ENCODE measurements at regions not wholly inside any gene's neighbourhood (a gene's known extent, or its start where the extent isn't known, plus 50 kb on each side); places are given as distances from the start of the nearest gene placed in this dataset.

DNA sequence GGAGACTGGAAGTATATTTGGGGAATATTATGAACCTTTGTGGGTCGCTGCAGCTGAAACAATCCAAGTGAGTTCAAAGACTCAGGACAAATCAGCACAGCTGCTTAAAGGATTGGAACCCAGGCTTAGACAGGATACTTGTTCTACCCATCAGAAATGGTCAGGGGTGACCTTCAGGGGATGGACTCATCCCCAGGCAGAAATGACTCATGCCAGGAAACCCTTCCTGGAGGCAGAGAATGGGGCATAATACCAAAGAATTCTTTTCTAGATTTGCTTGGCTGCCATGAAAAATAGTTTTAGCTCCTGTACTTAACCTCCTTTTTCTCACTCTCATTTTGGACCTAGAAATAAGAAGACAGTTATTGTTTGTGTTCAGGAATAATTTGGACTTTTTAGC, 425.5 kb downstream of the TSN start:
- DNase-seq (ENCODE audit: extremely low spot score, unreplicated experiment): no peak
- Mint-ChIP-seq H3K9me3 (ENCODE audit: unreplicated experiment) (peaks cover 7% of the 10 kb centered on the region), H3K4me3 (ENCODE audit: unreplicated experiment) (no peak overlapping the region), H3K27ac (ENCODE audit: unreplicated experiment) (no peak overlapping the region), H3K36me3 (ENCODE audit: unreplicated experiment) (no peaks in the 10 kb centered on the region), H3K4me1 (ENCODE audit: unreplicated experiment) (no peaks in the 10 kb centered on the region), H3K27me3 (ENCODE audit: unreplicated experiment) (no peaks in the 10 kb centered on the region)
- TF ChIP-seq, protein P1, sequence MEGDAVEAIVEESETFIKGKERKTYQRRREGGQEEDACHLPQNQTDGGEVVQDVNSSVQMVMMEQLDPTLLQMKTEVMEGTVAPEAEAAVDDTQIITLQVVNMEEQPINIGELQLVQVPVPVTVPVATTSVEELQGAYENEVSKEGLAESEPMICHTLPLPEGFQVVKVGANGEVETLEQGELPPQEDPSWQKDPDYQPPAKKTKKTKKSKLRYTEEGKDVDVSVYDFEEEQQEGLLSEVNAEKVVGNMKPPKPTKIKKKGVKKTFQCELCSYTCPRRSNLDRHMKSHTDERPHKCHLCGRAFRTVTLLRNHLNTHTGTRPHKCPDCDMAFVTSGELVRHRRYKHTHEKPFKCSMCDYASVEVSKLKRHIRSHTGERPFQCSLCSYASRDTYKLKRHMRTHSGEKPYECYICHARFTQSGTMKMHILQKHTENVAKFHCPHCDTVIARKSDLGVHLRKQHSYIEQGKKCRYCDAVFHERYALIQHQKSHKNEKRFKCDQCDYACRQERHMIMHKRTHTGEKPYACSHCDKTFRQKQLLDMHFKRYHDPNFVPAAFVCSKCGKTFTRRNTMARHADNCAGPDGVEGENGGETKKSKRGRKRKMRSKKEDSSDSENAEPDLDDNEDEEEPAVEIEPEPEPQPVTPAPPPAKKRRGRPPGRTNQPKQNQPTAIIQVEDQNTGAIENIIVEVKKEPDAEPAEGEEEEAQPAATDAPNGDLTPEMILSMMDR (IDR thresholded peaks at IDR 0.05): no peak

DNA sequence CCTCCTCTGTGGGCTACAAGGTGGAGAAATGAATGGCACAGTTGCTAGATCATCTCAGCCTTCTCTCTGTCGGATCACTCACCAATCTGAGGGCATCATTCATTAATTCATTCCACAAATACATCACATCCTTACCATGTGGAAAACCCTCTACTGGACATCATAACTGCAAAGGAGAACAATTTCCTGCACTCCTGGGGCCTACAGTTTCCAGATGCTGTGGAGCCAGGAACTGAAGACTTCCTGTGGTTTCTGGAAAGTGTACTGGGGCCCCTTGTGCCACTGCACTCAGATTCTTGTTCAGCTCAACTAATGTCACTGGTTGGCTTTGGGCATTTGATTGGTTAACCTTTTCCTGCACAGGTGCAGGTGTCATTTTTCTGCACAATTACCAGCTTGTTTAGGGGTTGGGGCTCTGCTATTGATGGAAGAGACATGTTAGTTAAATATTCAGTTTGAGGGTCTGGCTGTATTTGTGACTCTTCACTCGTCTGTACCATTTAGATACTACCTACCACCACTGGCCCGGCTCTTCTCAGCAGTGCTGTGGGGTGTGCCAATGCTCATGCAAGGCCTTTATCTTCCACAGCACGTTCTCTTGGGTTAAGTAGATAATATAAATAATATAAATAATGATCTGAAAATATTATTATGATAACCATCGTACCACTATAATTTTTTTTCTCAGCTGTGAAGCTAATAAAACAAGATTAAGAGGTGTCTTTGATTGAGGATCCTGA, 427.3 kb downstream of the TSN start:
- H3K4me1 Mint-ChIP-seq (ENCODE audit: unreplicated experiment): no peaks in the 10 kb centered on the region
- TF ChIP-seq, protein P1 (IDR thresholded peaks at IDR 0.05): no peak

DNA sequence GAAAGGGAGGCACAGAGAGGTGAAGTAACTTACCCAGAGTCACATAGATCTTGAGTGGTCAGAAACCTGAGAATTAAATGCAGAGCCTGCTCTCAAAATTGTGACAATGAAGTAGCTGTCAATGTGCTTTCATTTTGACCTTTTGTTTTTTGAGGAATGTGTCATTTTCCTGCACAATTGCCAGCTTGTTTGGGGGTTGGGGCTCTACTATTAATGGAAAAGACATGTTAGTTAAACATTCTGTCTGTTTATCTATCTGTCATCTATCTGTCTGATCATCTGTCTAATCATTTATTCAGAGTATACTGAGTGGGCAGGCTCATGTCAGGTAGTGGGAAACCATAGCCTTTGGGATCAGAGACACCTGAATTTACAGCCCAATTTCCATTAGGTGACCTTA, 428.4 kb downstream of the TSN start:
- H3K27ac Mint-ChIP-seq (ENCODE audit: unreplicated experiment): no peak overlapping the region
- TF ChIP-seq, protein P1 (IDR thresholded peaks at IDR 0.05): no peak
- no peaks in the 10 kb centered on the region for H3K36me3 Mint-ChIP-seq (ENCODE audit: unreplicated experiment)
- no peak overlapping the region for H3K4me3 Mint-ChIP-seq (ENCODE audit: unreplicated experiment)
- no peaks in the 10 kb centered on the region for H3K4me1 Mint-ChIP-seq (ENCODE audit: unreplicated experiment)
- DNase-seq (ENCODE audit: extremely low spot score, unreplicated experiment): no peak
- H3K9me3 Mint-ChIP-seq (ENCODE audit: unreplicated experiment): peaks cover 7% of the 10 kb centered on the region
- H3K27me3 Mint-ChIP-seq (ENCODE audit: unreplicated experiment): no peaks in the 10 kb centered on the region

More for the DNA sequence above, 427.3 kb downstream of the TSN start:
- H3K4me3 Mint-ChIP-seq (ENCODE audit: unreplicated experiment): no peak overlapping the region
- DNase-seq (ENCODE audit: extremely low spot score, unreplicated experiment): no peak
- H3K9me3 Mint-ChIP-seq (ENCODE audit: unreplicated experiment): peaks cover 7% of the 10 kb centered on the region
- H3K27ac Mint-ChIP-seq (ENCODE audit: unreplicated experiment): no peak overlapping the region
- H3K27me3 Mint-ChIP-seq (ENCODE audit: unreplicated experiment): no peaks in the 10 kb centered on the region
- no peaks in the 10 kb centered on the region for H3K36me3 Mint-ChIP-seq (ENCODE audit: unreplicated experiment)

GRCh38 chr2:122186761-122187222, 431.3 kb downstream of the TSN start:
- no peak for DNase-seq (ENCODE audit: extremely low spot score, unreplicated experiment)
- Mint-ChIP-seq H3K27ac (ENCODE audit: unreplicated experiment) (no peak overlapping the region), H3K4me3 (ENCODE audit: unreplicated experiment) (no peak overlapping the region), H3K27me3 (ENCODE audit: unreplicated experiment) (no peaks in the 10 kb centered on the region), H3K4me1 (ENCODE audit: unreplicated experiment) (no peaks in the 10 kb centered on the region), H3K9me3 (ENCODE audit: unreplicated experiment) (no peaks in the 10 kb centered on the region), H3K36me3 (ENCODE audit: unreplicated experiment) (no peaks in the 10 kb centered on the region)
- TF ChIP-seq, protein P1 (IDR thresholded peaks at IDR 0.05): no peak

DNA sequence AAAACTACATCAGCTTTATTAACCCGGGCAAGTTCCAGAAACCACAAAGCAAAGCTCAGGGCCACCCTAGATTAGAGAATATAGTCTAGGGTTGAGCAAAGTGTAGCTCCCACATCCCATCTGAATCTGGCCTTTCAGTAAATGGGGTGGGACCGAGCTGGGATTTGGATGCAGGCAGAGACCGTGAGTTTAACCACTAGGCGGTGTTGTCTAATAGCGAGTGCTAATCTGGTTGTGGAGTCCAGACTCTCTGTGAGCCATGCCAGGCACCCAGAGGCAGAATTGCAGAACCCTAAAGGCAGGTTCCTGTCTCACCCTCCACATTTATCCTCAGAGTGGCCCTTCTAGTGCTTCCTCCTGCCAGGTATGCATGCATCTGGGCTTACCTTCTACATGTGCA, 435.9 kb downstream of the TSN start:
- Mint-ChIP-seq H3K4me1 (ENCODE audit: unreplicated experiment) (no peaks in the 10 kb centered on the region), H3K36me3 (ENCODE audit: unreplicated experiment) (no peaks in the 10 kb centered on the region), H3K9me3 (ENCODE audit: unreplicated experiment) (no peaks in the 10 kb centered on the region), H3K27me3 (ENCODE audit: unreplicated experiment) (no peaks in the 10 kb centered on the region), H3K27ac (ENCODE audit: unreplicated experiment) (no peak overlapping the region), H3K4me3 (ENCODE audit: unreplicated experiment) (no peak overlapping the region)
- TF ChIP-seq, protein P1 (IDR thresholded peaks at IDR 0.05): peak; percentile 19
- DNase-seq (ENCODE audit: extremely low spot score, unreplicated experiment): no peak

Measured in osteocyte (in vitro differentiated cells).